GM21529 (cell line): ENCODE measurements at regions not wholly inside any gene's neighbourhood (a gene's known extent, or its start where the extent isn't known, plus 50 kb on each side); places are given as distances from the start of the nearest gene placed in this dataset.
A peak's percentile ranks its signal among the peaks of the same experiment; 100 is the strongest.
"Not testable (repeated sequence)": the region's sequence is repeated elsewhere in the genome, so short reads cannot be mapped to it uniquely, and the experiment has no call there.

Source experiments
- ATAC-seq: cut with Tn5 transposase; IDR thresholded peaks from one replicate; pipeline ENCODE4 v1.9.1; 2021; ENCODE audit not compliant: unreplicated experiment

- no peak for ATAC-seq
Observed at GRCh38 chr21:33994373-33994772, 78.8 kb upstream of the ATP5PO start.

DNA sequence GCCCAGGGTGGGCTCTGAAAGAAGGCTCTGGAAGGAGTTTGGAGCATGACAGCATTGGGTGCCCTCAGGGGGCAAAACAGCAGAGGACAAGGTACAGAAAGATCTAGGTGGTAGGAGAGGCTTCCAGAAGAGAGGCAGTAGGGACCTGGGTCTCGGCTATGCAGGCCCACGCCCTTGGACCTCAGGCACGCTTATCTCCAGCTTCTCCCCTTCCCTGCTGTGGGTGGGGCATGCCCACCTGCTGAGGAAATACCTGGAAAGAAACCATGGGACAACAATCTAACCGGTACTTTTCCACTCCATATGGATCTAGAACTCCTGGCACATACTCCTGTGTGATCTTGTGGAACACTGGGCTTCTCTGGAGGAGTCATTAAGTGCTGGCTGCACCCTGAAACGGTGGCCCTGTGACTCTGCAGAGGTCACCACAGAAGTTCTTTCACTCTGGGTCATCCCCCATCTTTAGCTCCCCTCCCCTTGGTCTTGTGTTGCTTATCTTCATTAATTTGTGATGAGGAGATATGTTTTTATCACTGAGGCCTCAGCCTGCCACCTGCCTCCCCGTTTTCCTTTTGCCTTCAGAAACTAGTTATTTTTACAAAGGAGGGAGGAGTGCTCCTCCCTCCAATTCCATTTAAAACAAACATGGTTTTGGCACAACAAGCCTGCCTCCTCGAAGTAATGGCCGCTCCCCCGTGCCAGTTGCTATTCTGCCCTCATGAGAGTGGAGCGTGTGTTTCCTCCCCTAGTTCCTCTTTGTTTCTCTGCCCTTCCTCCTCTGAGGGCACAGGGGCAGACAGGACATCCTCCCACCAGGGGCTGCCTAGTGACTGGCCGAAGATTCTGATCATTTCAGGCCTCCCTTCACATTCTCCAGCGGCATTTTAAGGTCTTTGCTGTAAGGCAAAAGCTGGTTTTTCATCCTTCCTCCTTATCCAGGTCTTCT lies 78.0 kb upstream of the ATP5PO start:
- no peak for ATAC-seq

- not testable (repeated sequence) for ATAC-seq
Observed at GRCh38 chr21:33992412-33992811, 76.8 kb upstream of the ATP5PO start.

DNA sequence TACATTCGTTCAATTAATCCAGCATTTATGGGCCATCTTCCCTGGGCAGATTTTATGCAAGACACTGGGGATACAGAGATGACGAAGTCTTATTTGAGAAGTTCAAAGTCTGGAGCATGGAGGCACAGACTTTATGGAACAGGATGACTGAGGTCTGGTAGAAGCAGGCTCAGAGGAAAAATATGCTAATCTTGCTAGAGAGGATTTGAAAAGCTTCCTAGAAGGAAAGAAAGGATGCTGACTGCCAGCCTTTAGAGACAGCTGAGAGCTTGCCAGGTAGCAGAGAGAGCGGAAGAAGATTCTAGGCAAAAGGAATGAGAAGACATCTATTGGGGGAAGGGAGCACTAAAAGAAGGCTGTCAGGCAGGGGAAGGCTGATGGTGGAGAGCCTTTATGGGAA lies 75.5 kb upstream of the ATP5PO start:
- no peak for ATAC-seq

DNA sequence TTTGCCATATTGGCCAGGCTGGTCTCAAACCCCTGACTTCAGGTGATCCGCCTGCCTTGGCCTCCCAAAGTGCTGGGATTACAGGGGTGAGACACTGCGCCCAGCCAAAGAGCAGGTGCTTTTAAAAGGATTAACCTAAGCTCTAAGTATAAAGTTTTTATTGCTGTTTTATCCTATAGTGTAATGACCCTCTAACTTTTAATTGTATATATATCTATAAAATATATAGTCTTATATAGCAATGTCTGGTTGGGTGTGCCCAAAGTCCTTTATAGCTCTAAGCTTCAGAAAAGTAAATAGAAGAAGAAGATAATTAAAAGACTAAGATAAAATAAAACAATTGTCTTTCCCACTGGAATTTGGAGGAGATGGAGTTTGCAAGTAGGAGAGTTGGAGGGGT lies 73.8 kb upstream of the ATP5PO start:
- no peak for ATAC-seq

- ATAC-seq: no peak
Observed at GRCh38 chr21:33988237-33989017, 72.8 kb upstream of the ATP5PO start.

- no peak for ATAC-seq
Observed at GRCh38 chr21:33987461-33987860, 71.9 kb upstream of the ATP5PO start.

- ATAC-seq: no peak
Observed at GRCh38 chr21:33985117-33986050, 69.8 kb upstream of the ATP5PO start.

GRCh38 chr21:33984021-33984481 lies 68.4 kb upstream of the ATP5PO start:
- ATAC-seq: no peak

GRCh38 chr21:33981391-33982101 lies 65.9 kb upstream of the ATP5PO start:
- ATAC-seq: no peak

DNA sequence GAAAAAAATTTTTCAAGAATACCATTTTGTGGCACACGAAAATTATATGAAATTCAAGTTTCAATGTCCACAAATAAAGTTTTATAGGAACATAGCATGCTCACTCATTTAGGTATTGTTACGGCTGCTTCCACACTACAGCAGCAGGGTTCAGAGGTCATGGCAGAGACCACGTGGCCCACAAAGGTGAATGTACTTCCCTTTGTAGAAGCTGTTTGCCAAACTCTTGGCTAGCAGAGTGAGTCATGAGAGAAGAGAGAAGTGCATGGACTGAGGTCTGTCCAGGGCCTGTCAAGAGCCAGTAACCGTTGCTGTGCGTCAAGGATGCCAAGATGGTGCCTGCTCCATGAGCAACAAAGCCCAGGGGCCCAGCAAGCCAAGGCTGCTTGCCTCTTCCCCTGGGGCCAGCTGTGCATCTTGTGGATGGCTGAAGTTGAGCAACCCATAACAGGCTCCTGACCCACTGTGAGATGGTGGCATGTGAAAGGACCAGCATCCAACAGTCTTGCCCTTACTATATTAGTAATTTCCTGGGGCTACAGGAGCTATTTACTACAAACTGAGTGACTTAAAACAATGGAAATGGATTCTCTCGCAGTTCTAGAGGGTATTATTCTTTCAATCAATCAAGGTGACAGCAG lies 64.8 kb upstream of the ATP5PO start:
- no peak for ATAC-seq

DNA sequence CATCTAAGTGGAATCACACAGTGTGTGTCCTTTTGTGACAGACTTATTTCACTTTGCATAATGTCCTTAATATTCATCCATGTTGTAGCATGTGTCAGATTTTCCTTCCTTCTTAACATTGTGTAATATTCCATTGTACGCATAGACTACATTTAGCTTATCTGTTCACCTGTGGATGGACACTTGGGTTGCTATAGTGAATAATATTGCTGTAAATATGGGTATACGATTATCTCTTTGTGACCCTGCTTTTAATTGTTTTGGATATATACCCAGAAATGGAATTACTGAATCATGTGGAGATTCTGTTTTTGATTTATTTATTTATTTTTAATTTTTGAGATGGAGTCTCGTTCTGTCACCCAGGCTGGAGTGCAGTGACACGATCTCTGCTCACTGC lies 63.0 kb upstream of the ATP5PO start:
- ATAC-seq: no peak

- ATAC-seq: no peak
Observed at GRCh38 chr21:33977721-33978369, 62.2 kb upstream of the ATP5PO start.

DNA sequence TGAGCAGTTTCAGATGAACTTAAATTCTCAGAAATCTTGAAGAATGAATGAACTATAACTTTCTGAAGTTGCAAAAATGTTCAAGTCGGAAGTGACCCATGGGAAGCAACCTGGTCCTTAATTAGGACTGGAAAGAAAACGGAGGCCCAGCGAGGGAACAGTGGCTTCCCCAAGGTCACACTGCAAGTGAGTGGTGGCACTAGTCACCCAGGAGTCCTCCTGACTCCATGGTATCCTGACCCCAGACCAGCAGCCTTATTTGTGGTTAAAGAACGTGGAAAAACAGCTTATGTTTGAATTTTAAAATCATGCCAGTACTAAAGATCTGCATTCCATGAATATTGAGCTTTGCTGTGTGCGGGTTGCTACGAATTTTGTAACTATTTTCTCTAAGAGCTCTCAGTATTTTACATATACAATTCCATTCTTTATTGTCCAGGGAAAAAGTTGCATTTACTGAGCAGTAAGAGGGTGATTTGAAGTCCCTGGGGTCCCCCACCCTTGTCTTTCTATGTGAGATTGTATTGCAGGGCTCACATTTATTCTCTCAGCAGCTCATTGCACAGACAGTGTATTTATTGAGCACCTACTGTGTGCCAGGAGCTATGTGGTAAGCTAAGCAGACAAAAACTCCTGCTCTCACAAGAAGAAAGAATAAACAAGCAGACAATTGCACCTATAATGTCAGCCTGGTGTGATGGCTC lies 61.6 kb upstream of the ATP5PO start:
- no peak for ATAC-seq

DNA sequence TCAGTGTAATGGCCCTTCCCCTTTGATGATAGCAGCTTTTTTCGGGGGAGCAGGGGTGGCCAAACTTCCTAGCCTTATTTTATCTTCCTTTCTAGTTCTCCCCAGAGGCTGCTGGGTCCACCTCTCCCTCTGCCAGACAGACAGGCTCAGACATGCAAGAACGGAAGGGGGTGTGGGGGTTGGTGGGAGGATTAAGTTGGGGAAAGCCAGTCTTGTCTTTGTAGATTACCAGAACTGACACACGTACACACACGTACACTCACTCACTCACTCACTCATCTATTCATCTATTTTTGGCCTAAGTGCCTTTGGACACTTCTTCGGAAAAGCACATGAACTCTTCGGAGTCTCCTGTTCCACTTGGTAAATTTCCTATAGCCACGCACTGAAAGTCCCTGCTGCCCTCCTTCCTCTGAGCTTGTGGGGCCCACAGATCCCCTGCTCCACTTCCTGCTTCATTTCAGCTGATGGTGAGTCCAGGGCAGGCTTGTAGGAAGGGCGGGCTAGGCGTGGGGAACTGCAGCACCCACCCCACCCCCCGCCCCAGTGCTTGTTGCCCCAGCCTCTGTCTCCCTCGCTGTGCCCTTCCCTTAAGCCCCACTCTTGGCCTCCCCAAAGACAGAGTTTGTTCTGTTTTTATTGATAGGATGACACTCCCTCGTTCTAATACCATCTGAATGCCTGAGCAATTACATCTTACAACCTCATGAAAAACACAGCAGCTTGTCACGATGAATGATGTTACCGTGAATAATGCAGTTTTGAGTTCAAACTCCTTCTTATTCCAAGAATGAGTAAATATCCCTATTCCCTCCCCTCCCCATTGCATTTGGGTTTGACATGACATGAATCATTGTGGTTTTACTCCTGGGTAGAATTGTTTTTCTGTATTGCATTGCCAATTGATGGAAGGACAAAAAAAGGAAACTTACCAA lies 60.7 kb upstream of the ATP5PO start:
- peak; percentile 46 for ATAC-seq

DNA sequence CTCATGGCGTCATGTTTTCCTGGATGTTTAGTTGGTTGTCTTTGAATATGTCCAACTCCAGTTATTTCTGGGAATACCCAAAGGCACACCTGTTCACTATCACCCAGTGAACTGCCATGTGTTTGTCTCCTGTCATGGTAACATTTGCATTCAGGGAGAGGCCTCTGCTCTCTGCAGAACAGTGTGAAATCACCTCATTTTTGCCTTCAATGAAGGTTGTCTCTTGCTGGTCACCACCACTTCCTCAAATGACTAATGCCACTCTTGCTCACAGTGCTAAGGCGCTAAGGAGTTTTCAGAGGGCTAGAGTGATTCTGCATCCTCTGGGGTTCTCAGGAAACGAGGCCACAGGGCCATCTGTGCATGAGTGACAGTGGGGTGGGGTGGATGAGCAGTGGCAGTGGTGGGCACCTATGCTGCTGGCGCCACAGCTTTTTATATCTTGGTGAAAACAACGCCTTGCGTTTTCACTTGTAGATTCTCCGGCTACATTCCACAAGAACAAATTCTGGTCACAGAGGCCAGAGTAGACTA lies 60.0 kb upstream of the ATP5PO start:
- peak; percentile 81 for ATAC-seq
